Activated T-helper 9 cell treated with anti-CD3 and anti-CD28 coated beads, Interleukin-2, amount 50 U/mL, for 16 hours (primary cell): ENCODE measurements at regions not wholly inside any gene's neighbourhood (a gene's known extent, or its start where the extent isn't known, plus 50 kb on each side); places are given as distances from the start of the nearest gene placed in this dataset.

Experiments used
- DNase-seq: peaks from one replicate; pipeline ENCODE4 v3.0.0-alpha.2; 2020; ENCODE audit warnings: low read depth

GRCh38 chr1:201749059-201749690, 79.8 kb upstream of the IPO9 start:
- DNase-seq, result no peak

GRCh38 chr1:201750120-201750519, 78.8 kb upstream of the IPO9 start:
- no peak for DNase-seq

GRCh38 chr1:201750934-201751333, 78.0 kb upstream of the IPO9 start:
- no peak for DNase-seq

- no peak for DNase-seq
Observed at GRCh38 chr1:201751872-201752271, 77.1 kb upstream of the IPO9 start.

GRCh38 chr1:201752333-201752732, 76.6 kb upstream of the IPO9 start:
- DNase-seq, result no peak

- no peak for DNase-seq
Observed at GRCh38 chr1:201753492-201753891, 75.5 kb upstream of the IPO9 start.

- DNase-seq, result no peak
Observed at GRCh38 chr1:201754353-201754752, 74.6 kb upstream of the IPO9 start.

GRCh38 chr1:201755200-201755599, 73.8 kb upstream of the IPO9 start:
- no peak for DNase-seq

GRCh38 chr1:201756406-201756805, 72.6 kb upstream of the IPO9 start:
- no peak for DNase-seq

GRCh38 chr1:201758499-201759050, 70.4 kb upstream of the IPO9 start:
- no peak for DNase-seq

- DNase-seq, result no peak
Observed at GRCh38 chr1:201759194-201759815, 69.7 kb upstream of the IPO9 start.

GRCh38 chr1:201760516-201760915, 68.4 kb upstream of the IPO9 start:
- DNase-seq, result no peak

GRCh38 chr1:201761178-201761577, 67.8 kb upstream of the IPO9 start:
- DNase-seq, result no peak

GRCh38 chr1:201761871-201762270, 67.1 kb upstream of the IPO9 start:
- DNase-seq, result no peak

- DNase-seq, result no peak
Observed at GRCh38 chr1:201762381-201762780, 66.6 kb upstream of the IPO9 start.

GRCh38 chr1:201763455-201764140, 65.4 kb upstream of the IPO9 start:
- no peak for DNase-seq

GRCh38 chr1:201764166-201764565, 64.8 kb upstream of the IPO9 start:
- DNase-seq, result no peak

- no peak for DNase-seq
Observed at GRCh38 chr1:201764579-201764978, 64.4 kb upstream of the IPO9 start.

- DNase-seq, result no peak
Observed at GRCh38 chr1:201766131-201766866, 62.7 kb upstream of the IPO9 start.

- no peak for DNase-seq
Observed at GRCh38 chr1:201767339-201767738, 61.6 kb upstream of the IPO9 start.

- no peak for DNase-seq
Observed at GRCh38 chr1:201769072-201769471, 59.9 kb upstream of the IPO9 start.

GRCh38 chr1:201769966-201770365, 59.0 kb upstream of the IPO9 start:
- DNase-seq, result no peak

GRCh38 chr1:201771466-201771865, 57.5 kb upstream of the IPO9 start:
- DNase-seq, result no peak
